ENCODE measurements at regions not wholly inside any gene's neighbourhood (a gene's known extent, or its start where the extent isn't known, plus 50 kb on each side); places are given as distances from the start of the nearest gene placed in this dataset.

GRCh38 chrX:67426946-67427345, 116.9 kb upstream of the AR start:
- no peak for DNase-seq

GRCh38 chrX:67435536-67435935, 108.3 kb upstream of the AR start:
- no peak overlapping the region for H3K4me3 ChIP-seq (ENCODE audit: low read length)
- no peak overlapping the region for H3K4me3 Mint-ChIP-seq
- no peaks in the 10 kb centered on the region for H3K36me3 Mint-ChIP-seq (ENCODE audit: low read depth)
- H3K27me3 Mint-ChIP-seq: no peaks in the 10 kb centered on the region
- H3K27ac Mint-ChIP-seq: no peak overlapping the region
- H3K4me1 Mint-ChIP-seq (ENCODE audit: low read depth): no peaks in the 10 kb centered on the region
- no peaks in the 10 kb centered on the region for H3K4me1 ChIP-seq (ENCODE audit: insufficient read depth, low read length)
- ATAC-seq (ENCODE audit: poor library complexity) (no peak), DNase-seq (no peak)
- no peaks in the 10 kb centered on the region for H3K9me3 ChIP-seq (ENCODE audit: control insufficient read depth in 1 of 2, insufficient read depth in 1 of 2, low read length in 2 of 2)
- H3K9me3 Mint-ChIP-seq: peaks cover 3% of the 10 kb centered on the region
- TF ChIP-seq CTCF (IDR thresholded peaks at IDR 0.05): no peak
- intact Hi-C loops (cut with DNase I, micrococcal nuclease): no loop called here
- ChIA-PET POLR2A (no interaction called here), CTCF (no interaction called here)
- H3K27me3 ChIP-seq (ENCODE audit: control insufficient read depth in 1 of 2, insufficient read depth in 2 of 2, low read length in 2 of 2): no peaks in the 10 kb centered on the region
- H3K27ac ChIP-seq (ENCODE audit: low read depth in 1 of 2, low read length in 2 of 2): no peak overlapping the region
- no peaks in the 10 kb centered on the region for H3K36me3 ChIP-seq (ENCODE audit: insufficient read depth, low read length)

More at GRCh38 chrX:67426946-67427345, 116.9 kb upstream of the AR start:
- Mint-ChIP-seq H3K36me3 (ENCODE audit: low read depth) (no peaks in the 10 kb centered on the region), H3K9me3 (peaks cover 3% of the 10 kb centered on the region), H3K27ac (no peak overlapping the region), H3K4me3 (no peak overlapping the region), H3K4me1 (ENCODE audit: low read depth) (no peaks in the 10 kb centered on the region), H3K27me3 (no peaks in the 10 kb centered on the region)
- Histone ChIP-seq H3K4me1 (ENCODE audit: insufficient read depth, low read length) (no peaks in the 10 kb centered on the region), H3K27me3 (ENCODE audit: control insufficient read depth in 1 of 2, insufficient read depth in 2 of 2, low read length in 2 of 2) (no peaks in the 10 kb centered on the region), H3K27ac (ENCODE audit: low read depth in 1 of 2, low read length in 2 of 2) (no peak overlapping the region), H3K9me3 (ENCODE audit: control insufficient read depth in 1 of 2, insufficient read depth in 1 of 2, low read length in 2 of 2) (no peaks in the 10 kb centered on the region), H3K36me3 (ENCODE audit: insufficient read depth, low read length) (no peaks in the 10 kb centered on the region), H3K4me3 (ENCODE audit: low read length) (no peak overlapping the region)
- intact Hi-C loops (cut with DNase I, micrococcal nuclease): no loop called here
- TF ChIP-seq CTCF (IDR thresholded peaks at IDR 0.05): no peak
- POLR2A ChIA-PET: no interaction called here
- CTCF ChIA-PET: no interaction called here
- no peak for ATAC-seq (ENCODE audit: poor library complexity)

GRCh38 chrX:67436867-67437266, 107.0 kb upstream of the AR start:
- intact Hi-C loops (cut with DNase I, micrococcal nuclease): no loop called here
- no peak overlapping the region for H3K27ac Mint-ChIP-seq
- no peaks in the 10 kb centered on the region for H3K9me3 ChIP-seq (ENCODE audit: control insufficient read depth in 1 of 2, insufficient read depth in 1 of 2, low read length in 2 of 2)
- no peak for DNase-seq
- no peak overlapping the region for H3K4me3 Mint-ChIP-seq
- no peak overlapping the region for H3K4me3 ChIP-seq (ENCODE audit: low read length)
- H3K9me3 Mint-ChIP-seq: peaks cover 3% of the 10 kb centered on the region
- H3K27ac ChIP-seq (ENCODE audit: low read depth in 1 of 2, low read length in 2 of 2): no peak overlapping the region
- no peak for TF ChIP-seq CTCF (IDR thresholded peaks at IDR 0.05)
- ATAC-seq (ENCODE audit: poor library complexity): no peak
- no peaks in the 10 kb centered on the region for H3K36me3 ChIP-seq (ENCODE audit: insufficient read depth, low read length)
- no peaks in the 10 kb centered on the region for H3K27me3 ChIP-seq (ENCODE audit: control insufficient read depth in 1 of 2, insufficient read depth in 2 of 2, low read length in 2 of 2)
- ChIA-PET CTCF (no interaction called here), POLR2A (no interaction called here)
- no peaks in the 10 kb centered on the region for H3K36me3 Mint-ChIP-seq (ENCODE audit: low read depth)
- no peaks in the 10 kb centered on the region for H3K27me3 Mint-ChIP-seq
- no peaks in the 10 kb centered on the region for H3K4me1 Mint-ChIP-seq (ENCODE audit: low read depth)
- no peaks in the 10 kb centered on the region for H3K4me1 ChIP-seq (ENCODE audit: insufficient read depth, low read length)
